IPS-18c (cell line): ENCODE measurements at regions not wholly inside any gene's neighbourhood (a gene's known extent, or its start where the extent isn't known, plus 50 kb on each side); places are given as distances from the start of the nearest gene placed in this dataset.

Source experiments
- H3K4me3 ChIP-seq: 2 replicates; pipeline ENCODE4 v1.7.0; 2013; ENCODE audit warnings: low read depth, mild to moderate bottlenecking, low read length, moderate library complexity; ENCODE audit not compliant: insufficient read depth
- H3K9me3 ChIP-seq: one replicate; pipeline ENCODE4 v1.6.1; 2013; ENCODE audit warnings: mild to moderate bottlenecking, low read length, moderate library complexity; ENCODE audit not compliant: control insufficient read depth, insufficient read depth

DNA sequence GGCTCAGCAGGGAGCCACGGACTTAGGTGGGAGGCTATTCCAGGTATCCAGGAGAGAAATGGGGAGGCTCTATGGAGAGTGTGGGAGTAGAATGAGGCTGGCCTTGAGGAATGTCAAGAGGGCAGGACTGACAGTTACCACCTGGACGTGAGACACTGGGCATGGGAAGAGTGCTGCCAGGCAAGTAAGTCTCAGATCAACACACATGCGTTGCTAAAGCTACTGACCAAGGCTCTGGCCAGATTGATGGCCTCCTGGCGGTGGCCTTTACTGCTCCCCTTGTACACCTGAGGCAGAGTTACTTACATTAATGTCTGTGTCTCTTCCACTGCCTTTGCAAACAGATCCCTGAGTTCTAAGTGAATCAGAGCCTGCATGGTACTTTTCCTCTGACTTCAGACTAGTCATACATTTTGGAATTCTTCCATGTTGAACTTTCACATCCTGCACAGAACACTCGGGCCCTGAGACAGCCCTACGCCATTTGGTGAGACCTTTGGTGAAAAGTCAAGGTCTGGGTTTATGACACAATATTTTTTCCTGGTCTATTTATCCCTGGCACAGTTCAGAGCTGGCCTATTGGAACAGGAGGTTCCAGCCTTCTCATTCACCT, 398.8 kb upstream of the TRIB2 start:
- H3K4me3 ChIP-seq = no peak overlapping the region
- no peaks in the 10 kb centered on the region for H3K9me3 ChIP-seq

DNA sequence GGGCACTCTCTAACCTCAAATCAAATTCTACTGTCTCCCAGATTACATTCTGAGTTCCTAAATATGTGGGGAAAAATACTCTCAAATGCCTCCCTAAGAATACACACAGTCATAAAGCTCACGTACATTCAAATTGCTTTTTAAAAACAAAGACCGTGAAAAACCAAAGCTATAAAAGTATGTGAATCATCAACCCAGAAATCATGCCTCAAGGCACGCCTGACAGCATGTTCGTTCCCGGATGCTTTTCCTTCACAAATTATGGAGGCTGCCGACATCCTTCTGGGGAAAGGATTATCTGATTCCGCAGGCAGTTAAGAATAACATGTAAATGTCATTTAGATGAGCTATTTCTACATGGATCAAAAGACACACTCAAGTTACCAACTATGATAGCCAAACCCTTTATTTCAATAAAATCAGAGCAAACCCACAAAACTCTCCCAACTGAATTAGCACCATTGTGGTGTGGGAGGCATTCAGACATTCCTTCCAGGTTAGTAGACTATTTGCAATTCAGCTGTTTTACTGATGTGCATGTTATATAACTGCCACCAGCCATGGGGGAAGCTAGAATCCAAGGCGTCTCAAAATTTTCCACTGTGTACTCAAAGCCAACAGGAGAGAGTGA, 398.2 kb upstream of the TRIB2 start:
- H3K4me3 ChIP-seq = no peak overlapping the region
- H3K9me3 ChIP-seq = no peaks in the 10 kb centered on the region

DNA sequence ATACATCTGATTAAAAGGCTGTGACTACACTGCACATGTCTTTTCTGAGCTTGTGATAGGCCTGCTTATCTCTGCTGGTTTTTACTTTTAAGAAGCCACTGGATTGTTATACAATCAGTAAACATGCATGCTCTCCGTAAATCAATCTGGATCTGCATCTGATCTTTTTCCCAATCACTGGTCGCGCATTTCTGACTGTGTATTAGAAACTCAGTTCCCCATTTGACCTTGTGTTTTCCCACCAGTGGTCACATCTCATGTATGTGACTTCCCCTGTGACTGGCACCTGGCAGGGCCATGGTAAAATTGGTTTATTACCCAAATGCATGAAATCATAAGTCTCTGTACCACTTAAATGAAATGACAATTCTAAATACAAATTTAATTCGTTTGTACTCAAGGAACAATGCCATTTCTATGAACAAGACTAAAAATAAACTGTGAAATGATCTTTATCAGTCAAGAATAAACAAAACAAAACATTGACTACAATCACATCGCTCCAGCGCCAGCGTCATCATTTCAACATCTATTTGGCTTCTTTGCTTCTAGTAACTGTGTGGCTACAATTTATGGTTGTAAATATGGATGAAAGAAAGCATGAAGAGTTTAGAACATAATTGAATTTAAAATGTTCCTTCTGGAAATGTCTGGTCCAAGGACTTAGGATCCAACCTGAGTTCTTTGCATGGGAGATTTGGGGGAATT, 396.6 kb upstream of the TRIB2 start:
- H3K4me3 ChIP-seq = no peak overlapping the region
- no peaks in the 10 kb centered on the region for H3K9me3 ChIP-seq

DNA sequence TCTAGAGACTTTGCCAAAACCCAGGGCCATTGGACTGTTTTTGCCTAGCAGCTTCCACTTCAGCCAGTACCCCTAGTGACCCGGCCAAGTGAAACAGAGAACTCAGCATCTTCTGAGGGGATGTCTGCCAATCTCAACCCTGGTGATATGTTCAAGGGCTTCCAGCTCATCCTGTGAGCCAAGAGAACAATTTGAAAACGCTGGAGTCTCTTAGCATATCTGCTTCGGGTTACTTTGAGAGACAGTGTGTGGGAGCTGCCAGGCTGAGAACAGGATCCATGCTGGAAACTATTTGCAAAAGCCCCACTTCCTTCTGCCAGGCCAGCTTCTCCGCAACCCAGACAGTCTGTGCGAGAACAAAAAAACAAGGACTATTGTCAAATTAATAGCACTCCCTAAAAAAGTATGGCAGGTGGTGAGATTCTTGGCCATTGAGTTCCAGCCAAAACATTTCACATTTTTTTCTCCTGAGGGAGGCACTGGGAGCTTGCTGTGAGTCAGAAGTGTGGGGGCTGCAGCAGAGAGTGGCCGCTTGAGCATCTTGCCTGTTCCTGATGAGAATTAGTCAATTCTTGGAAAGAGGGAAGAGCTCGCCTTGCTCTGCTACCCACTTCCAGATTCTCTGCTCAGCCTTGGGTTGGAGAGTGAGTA, 395.6 kb upstream of the TRIB2 start:
- Histone ChIP-seq H3K4me3 (no peak overlapping the region), H3K9me3 (no peaks in the 10 kb centered on the region)

DNA sequence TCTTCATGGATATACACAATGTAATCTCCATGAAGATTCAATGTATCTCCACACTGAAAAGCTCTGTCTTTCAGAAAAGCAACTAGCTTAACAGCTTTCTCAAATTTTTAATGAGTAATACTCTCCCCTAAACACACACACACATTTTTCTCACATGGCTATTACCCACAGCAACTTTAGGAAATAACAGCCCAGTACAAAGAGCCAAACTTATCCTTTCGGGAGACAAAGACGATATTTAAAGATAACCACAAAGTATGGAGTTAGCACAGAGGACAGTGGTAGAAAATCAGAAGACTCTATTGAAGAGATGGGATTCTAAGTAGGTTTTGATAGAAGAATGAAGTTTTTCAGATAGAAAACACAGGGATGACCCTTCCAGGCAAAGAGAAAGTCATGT, 394.9 kb upstream of the TRIB2 start:
- Histone ChIP-seq H3K4me3 (no peak overlapping the region), H3K9me3 (no peaks in the 10 kb centered on the region)

DNA sequence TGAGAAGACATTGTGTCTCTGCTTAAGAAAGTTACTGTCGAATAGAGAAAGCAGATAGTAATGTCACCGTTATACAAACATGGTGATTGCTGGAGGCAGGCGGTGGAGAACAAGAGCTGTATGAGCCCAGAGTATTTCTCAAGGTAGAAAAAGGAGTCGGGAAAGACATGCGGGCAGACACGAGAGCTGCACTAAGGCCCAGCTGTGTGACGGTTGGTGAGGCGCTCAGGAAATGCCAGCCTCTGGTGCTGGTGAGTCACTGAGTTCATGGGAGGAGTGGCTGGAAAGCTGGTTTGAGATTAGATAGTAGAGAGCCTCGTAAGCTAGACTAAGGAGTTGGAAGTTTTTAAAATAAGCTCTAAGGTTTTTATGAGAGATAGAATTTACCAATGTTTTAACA, 390.9 kb upstream of the TRIB2 start:
- no peak overlapping the region for H3K4me3 ChIP-seq
- H3K9me3 ChIP-seq = no peaks in the 10 kb centered on the region

DNA sequence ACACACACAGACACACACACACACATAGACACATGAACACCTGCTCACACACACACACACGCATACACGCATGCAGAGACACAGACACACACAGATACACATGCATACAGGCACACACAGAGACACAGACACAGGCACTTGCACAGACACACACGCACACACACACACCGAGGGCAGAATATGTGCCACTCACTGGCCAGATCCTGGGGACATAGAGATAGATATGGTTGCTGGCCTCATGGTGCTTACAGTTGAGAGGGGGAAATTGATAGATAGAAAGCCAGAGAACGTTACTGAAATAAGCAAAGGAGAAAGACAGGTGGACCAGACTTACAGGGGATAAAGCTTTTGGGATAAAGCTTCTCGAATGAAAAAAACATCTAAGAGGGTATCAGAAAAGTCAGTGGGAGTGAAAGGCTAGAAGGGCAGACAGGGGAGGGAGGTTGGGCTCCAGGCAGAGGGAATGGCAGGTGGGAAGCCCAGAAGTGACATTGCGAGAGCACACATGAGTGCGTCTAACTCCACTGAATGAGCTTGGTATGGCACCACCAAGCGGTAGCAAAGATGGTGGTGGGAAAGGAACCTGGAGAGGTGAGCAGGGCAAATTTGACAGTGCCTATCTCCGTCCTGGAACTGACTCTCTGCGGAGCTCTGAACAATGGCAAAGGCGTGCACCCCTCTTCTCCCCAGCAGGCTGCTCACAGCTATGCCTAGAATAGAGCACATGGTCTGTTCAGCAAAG, 390.1 kb upstream of the TRIB2 start:
- no peaks in the 10 kb centered on the region for H3K9me3 ChIP-seq

DNA sequence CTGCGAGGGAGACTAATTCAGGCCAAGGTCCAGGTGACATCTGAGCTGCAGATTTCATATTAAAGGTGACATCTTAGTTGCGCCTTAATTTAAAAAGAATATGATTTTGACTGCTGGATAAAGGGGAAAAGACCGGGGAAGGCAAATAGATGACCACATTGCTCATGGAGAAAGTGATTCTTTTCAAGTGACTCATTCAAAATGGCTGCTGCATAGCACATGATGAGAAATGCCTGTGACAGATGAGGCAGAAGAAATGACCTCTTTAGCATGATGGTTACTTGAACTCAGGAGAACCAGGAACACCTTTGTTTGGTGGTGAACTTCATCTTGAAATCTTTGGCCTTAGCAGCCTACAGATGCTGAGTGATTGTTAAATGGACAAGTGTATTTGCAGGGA, 385.8 kb upstream of the TRIB2 start:
- no peak overlapping the region for H3K4me3 ChIP-seq
- H3K9me3 ChIP-seq = no peaks in the 10 kb centered on the region

More for the DNA sequence above, 390.1 kb upstream of the TRIB2 start:
- no peak overlapping the region for H3K4me3 ChIP-seq

DNA sequence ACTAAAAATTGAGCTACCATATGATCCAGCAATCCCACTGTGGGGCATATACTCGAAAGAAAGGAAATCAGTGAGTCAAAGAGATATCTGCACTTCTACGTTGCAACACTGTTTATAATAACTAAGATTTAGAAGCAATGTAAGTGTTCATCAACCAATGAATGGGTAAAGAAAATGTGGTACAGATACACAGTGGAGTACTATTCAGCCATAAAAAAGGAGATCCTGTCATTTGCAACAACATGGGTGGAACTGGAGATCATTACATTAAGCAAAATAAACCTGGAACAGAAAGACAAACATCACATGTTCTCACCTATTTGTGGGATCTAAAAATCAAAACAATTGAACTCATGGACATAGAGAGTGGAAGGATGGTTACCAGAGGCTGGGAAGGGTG, 385.0 kb upstream of the TRIB2 start:
- Histone ChIP-seq H3K4me3 (no peak overlapping the region), H3K9me3 (no peaks in the 10 kb centered on the region)

DNA sequence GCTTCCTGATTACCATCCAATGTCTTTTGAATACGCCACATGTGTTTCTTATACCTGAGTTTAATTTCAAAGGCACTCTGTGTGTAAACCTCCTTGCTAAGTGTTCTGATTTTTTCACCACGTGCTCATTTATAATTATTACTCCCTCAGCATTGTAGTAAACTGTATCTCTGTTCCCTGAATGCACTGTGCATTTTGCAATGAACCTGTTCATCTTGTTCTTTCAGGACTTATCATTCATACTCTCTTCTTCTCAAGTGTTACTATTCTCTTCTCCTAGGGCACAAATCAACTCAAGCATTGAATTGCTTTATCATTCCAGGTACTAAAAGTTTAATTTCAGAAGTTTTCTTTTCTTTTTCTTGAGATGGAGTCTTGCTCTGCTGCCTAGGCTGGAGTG, 383.4 kb upstream of the TRIB2 start:
- no peak overlapping the region for H3K4me3 ChIP-seq

DNA sequence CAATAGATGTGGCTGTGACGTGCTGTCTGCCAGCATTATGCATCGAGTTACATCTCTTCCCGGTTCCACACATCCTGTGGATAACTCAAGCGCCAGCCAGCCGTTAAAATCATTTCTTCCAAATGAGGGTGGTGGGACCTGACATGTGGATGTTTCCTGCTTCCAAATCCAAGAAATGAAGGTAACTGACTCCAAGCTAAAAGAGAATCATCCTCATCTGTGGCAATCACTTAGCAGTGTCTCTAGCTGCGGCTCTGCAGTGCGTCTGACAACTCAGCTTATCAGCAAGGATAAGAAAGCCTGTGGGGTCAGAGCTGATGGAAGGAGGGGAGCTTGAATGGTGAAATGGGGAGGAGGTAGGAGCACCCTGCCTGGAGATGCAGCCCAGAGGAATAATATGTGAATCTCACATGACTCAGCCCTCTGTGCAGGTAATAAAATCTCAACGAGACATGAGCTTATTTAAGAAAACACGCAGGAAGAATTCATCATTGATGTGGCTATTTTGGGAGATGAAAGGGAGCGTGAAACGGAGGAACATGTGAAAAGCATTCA, 382.2 kb upstream of the TRIB2 start:
- Histone ChIP-seq H3K9me3 (no peaks in the 10 kb centered on the region), H3K4me3 (no peak overlapping the region)

More for the DNA sequence above, 383.4 kb upstream of the TRIB2 start:
- H3K9me3 ChIP-seq = no peaks in the 10 kb centered on the region

DNA sequence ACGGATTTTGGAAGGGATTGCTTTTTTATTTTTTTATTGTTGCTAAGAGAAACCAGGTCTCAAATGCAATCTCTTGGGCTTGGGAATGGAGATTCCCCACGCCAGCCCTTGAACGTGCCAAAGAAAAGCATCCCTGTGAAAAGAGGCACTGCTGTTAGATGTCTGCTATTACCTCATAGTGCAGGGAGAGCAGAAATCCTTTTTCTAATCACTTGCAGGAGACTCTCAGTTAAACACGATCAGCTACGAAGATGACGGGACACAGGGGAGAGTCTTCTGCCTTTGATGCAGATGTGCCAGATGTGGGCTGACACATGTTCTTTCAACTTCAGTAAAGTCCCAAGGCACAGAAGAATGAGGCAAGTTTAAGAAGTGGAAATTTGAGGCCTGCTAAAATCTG, 381.6 kb upstream of the TRIB2 start:
- Histone ChIP-seq H3K4me3 (no peak overlapping the region), H3K9me3 (no peaks in the 10 kb centered on the region)

DNA sequence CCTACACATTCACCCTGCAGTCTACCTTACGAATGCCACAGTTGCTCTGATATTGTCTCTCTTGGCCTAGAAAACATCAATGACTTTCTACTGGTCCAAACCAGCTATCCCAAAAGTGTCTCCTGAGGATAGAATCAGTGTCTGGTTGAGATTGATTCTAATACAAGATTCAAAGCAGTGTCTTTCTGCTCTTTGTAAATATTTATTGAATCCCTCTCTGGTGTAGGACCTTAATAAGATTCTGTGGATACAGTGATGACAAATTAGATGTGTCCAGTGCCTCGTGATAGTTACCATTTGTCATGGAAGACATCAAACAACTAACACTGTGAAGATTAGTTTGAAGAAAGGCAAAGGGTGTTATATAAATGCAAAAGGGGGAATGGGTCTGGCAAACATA, 380.7 kb upstream of the TRIB2 start:
- H3K4me3 ChIP-seq = no peak overlapping the region
- no peaks in the 10 kb centered on the region for H3K9me3 ChIP-seq

DNA sequence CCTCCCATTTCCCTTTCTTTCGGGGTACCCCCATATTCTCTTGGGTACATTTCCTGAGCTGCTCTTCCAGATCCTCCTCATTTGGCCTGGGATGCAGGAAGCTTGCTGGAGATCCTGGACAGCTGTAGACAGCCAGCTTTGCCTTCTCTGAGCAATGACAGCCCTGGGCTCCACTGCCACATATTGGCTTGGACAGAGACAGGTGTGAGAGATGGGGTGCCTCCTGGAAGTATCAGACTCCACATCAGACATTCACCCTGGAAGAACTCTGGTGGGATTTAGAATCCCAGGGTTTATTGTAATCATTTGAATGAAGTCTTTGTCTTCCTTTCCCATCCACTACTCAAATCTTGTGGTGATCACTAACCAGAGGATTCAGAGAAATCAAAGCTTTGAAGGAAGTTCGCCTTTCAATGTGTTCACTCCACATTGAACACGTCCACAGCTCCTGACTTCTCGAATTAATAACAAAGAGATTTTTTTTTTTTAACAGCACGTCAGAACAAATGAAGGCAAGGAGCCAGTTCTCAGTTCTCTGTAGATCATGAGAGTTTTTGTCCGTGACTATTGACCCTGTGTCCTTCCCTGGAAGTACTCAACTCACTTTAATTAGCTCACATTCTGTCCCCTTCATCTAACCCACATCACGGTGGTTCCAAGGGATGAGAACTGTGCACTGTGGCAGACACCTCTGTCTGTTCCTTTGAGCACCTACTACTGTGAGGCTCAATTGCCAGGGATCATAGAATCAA, 377.6 kb upstream of the TRIB2 start:
- no peak overlapping the region for H3K4me3 ChIP-seq
- H3K9me3 ChIP-seq = peaks cover 2% of the 10 kb centered on the region

DNA sequence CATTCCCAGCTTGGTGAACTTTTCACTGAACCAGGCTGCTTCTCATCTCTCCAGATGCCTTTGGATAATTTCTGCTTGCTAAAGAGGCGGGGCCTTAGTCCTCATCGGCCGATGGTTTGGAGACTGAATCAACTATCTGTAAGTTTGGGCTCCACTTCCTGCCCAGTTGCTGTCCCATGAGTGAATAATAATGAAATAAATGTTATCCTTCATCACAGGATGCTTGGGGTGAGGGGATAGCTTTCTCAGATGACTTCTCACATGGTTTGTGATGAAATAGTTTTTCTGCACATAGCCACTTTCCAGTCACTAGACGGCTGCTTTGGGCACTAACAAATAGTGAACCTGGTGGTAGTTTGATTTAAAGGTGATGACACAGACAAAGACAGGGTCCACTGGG, 376.6 kb upstream of the TRIB2 start:
- Histone ChIP-seq H3K4me3 (no peak overlapping the region), H3K9me3 (peaks cover 2% of the 10 kb centered on the region)

DNA sequence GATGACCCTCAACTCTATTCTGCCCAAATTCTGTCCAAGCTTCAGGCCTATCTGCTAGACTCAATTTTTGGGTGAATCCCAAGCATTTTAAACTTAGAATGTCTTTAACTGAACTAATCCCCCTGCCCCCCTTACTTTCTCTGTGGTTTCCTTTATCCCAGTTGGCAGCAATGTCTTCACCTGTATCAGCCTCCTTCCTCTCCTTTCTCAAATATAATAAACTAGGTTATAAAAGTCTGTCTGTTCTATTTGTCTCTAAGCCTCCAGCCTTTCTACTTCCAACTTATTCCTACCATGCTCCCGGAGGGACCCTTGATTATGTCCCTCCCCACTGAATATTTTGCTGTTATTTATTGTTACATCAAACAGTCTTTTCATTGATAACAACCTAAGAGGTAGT, 375.5 kb upstream of the TRIB2 start:
- peaks cover 2% of the 10 kb centered on the region for H3K9me3 ChIP-seq
- H3K4me3 ChIP-seq = no peak overlapping the region

DNA sequence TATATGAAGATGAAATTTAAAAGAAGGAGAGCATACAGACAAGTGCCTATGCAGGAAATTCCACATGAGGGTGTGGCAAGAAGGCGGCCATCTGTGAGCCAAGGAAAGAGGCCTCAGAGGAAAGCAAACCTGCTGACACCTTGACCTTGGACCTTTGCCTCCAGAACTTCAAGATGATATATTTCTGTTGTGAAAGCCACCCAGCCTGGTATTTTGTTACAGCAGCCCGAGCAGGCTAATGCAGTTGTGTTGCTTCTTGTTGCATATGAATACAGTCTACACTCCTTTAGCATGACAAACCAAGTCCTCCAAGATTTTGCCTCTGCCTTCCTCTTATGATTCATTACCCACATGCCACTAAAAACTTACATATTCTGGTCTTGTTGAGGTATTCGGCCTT, 374.8 kb upstream of the TRIB2 start:
- Histone ChIP-seq H3K4me3 (no peak overlapping the region), H3K9me3 (peaks cover 2% of the 10 kb centered on the region)
